HUES48 (cell line): ENCODE measurements at regions not wholly inside any gene's neighbourhood (a gene's known extent, or its start where the extent isn't known, plus 50 kb on each side); places are given as distances from the start of the nearest gene placed in this dataset.

Source experiments
- H3K27ac ChIP-seq: one replicate; pipeline ENCODE4 v1.7.0; 2013; ENCODE audit warnings: low read depth, low read length, inconsistent platforms
- H3K27me3 ChIP-seq: 2 replicates; pipeline ENCODE4 v1.6.1; 2013; ENCODE audit warnings: mild to moderate bottlenecking, low read length; ENCODE audit not compliant: control insufficient read depth, insufficient read depth
- H3K36me3 ChIP-seq: 2 replicates; pipeline ENCODE4 v1.6.1; 2013; ENCODE audit warnings: low read length; ENCODE audit not compliant: control insufficient read depth, insufficient read depth
- H3K4me1 ChIP-seq: 2 replicates; pipeline ENCODE4 v1.6.1; 2013; ENCODE audit warnings: mild to moderate bottlenecking, low read length; ENCODE audit not compliant: control insufficient read depth, insufficient read depth
- H3K4me3 ChIP-seq: 2 replicates; pipeline ENCODE4 v1.5.1; 2013; ENCODE audit warnings: mild to moderate bottlenecking, low read depth, low read length
- H3K9ac ChIP-seq: 2 replicates; pipeline ENCODE4 v1.6.1; 2013; ENCODE audit warnings: mild to moderate bottlenecking, low read depth, low read length, moderate library complexity
- H3K9me3 ChIP-seq: 2 replicates; pipeline ENCODE4 v1.6.1; 2013; ENCODE audit warnings: low read length; ENCODE audit not compliant: control insufficient read depth, insufficient read depth

DNA sequence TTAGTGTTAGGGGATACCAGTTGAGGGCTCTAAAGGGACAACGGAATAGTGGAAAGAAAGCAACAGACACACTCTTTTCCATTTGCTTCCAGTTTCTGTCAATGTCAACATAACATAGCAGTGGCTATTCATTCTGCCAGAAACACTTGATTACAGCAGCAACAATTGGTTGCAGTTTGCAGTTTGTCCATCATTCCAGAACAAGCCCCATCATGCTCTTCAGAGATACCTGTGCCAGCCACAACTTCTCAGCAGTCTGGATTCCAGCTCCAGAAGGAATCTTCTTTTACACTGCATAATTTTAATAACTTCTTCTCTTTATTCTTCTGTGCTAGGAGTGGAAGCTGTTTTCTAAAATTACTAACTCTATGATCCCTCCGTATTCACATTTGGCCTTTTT, 1521.4 kb downstream of the PLA2G4A start:
- no peak overlapping the region for H3K27ac ChIP-seq
- H3K27me3 ChIP-seq: no peaks in the 10 kb centered on the region

GRCh38 chr1:188355082-188355481, 1526.3 kb downstream of the PLA2G4A start:
- Histone ChIP-seq H3K4me3 (no peak overlapping the region), H3K27ac (no peak overlapping the region), H3K36me3 (no peaks in the 10 kb centered on the region), H3K4me1 (no peaks in the 10 kb centered on the region), H3K9me3 (no peaks in the 10 kb centered on the region; the same call in 1 of the 2 replicates), H3K27me3 (no peaks in the 10 kb centered on the region), H3K9ac (no peak overlapping the region)

More for the DNA sequence above, 1521.4 kb downstream of the PLA2G4A start:
- no peaks in the 10 kb centered on the region for H3K9me3 ChIP-seq
- no peak overlapping the region for H3K9ac ChIP-seq
- no peaks in the 10 kb centered on the region for H3K4me1 ChIP-seq
- H3K4me3 ChIP-seq: no peak overlapping the region
- no peaks in the 10 kb centered on the region for H3K36me3 ChIP-seq

- Histone ChIP-seq H3K36me3 (no peaks in the 10 kb centered on the region), H3K4me3 (no peak overlapping the region), H3K9ac (no peak overlapping the region), H3K9me3 (no peaks in the 10 kb centered on the region; the same call in 1 of the 2 replicates), H3K27me3 (no peaks in the 10 kb centered on the region), H3K4me1 (no peaks in the 10 kb centered on the region), H3K27ac (no peak overlapping the region)
These were observed 1527.1 kb downstream of the PLA2G4A start for GRCh38 chr1:188355847-188356246.

- Histone ChIP-seq H3K27ac (no peak overlapping the region), H3K9me3 (no peaks in the 10 kb centered on the region; the same call in 1 of the 2 replicates), H3K9ac (no peak overlapping the region), H3K4me3 (no peak overlapping the region), H3K27me3 (no peaks in the 10 kb centered on the region), H3K36me3 (no peaks in the 10 kb centered on the region), H3K4me1 (no peaks in the 10 kb centered on the region)
These were observed 1530.6 kb downstream of the PLA2G4A start for GRCh38 chr1:188359315-188359714.

GRCh38 chr1:188363943-188364342, 1535.2 kb downstream of the PLA2G4A start:
- no peaks in the 10 kb centered on the region for H3K27me3 ChIP-seq
- no peak overlapping the region for H3K4me3 ChIP-seq
- no peak overlapping the region for H3K9ac ChIP-seq
- H3K4me1 ChIP-seq: peaks cover 31% of the 10 kb centered on the region
- no peak overlapping the region for H3K27ac ChIP-seq
- no peaks in the 10 kb centered on the region for H3K9me3 ChIP-seq
- H3K36me3 ChIP-seq: no peaks in the 10 kb centered on the region

GRCh38 chr1:188364927-188365449, 1536.2 kb downstream of the PLA2G4A start:
- no peaks in the 10 kb centered on the region for H3K9me3 ChIP-seq
- H3K9ac ChIP-seq: no peak overlapping the region

GRCh38 chr1:188365874-188366273, 1537.1 kb downstream of the PLA2G4A start:
- Histone ChIP-seq H3K9ac (no peak overlapping the region), H3K27me3 (no peaks in the 10 kb centered on the region), H3K4me1 (peaks cover 31% of the 10 kb centered on the region), H3K36me3 (no peaks in the 10 kb centered on the region), H3K9me3 (no peaks in the 10 kb centered on the region), H3K4me3 (no peak overlapping the region), H3K27ac (no peak overlapping the region)

More at GRCh38 chr1:188364927-188365449, 1536.2 kb downstream of the PLA2G4A start:
- H3K27me3 ChIP-seq: no peaks in the 10 kb centered on the region
- H3K4me1 ChIP-seq: peaks cover 31% of the 10 kb centered on the region
- no peak overlapping the region for H3K27ac ChIP-seq
- no peaks in the 10 kb centered on the region for H3K36me3 ChIP-seq
- H3K4me3 ChIP-seq: no peak overlapping the region

GRCh38 chr1:188367661-188368060, 1538.9 kb downstream of the PLA2G4A start:
- no peak overlapping the region for H3K9ac ChIP-seq
- H3K36me3 ChIP-seq: no peaks in the 10 kb centered on the region
- H3K4me1 ChIP-seq: peaks cover 31% of the 10 kb centered on the region
- H3K27ac ChIP-seq: no peak overlapping the region
- no peak overlapping the region for H3K4me3 ChIP-seq
- no peaks in the 10 kb centered on the region for H3K27me3 ChIP-seq
- no peaks in the 10 kb centered on the region for H3K9me3 ChIP-seq

- H3K9me3 ChIP-seq: no peaks in the 10 kb centered on the region
- H3K4me3 ChIP-seq: no peak overlapping the region
- peaks cover 25% of the 10 kb centered on the region for H3K4me1 ChIP-seq
- no peak overlapping the region for H3K27ac ChIP-seq
- H3K27me3 ChIP-seq: no peaks in the 10 kb centered on the region
- no peak overlapping the region for H3K9ac ChIP-seq
- no peaks in the 10 kb centered on the region for H3K36me3 ChIP-seq
These were observed 1542.6 kb downstream of the PLA2G4A start for GRCh38 chr1:188371295-188371806.

DNA sequence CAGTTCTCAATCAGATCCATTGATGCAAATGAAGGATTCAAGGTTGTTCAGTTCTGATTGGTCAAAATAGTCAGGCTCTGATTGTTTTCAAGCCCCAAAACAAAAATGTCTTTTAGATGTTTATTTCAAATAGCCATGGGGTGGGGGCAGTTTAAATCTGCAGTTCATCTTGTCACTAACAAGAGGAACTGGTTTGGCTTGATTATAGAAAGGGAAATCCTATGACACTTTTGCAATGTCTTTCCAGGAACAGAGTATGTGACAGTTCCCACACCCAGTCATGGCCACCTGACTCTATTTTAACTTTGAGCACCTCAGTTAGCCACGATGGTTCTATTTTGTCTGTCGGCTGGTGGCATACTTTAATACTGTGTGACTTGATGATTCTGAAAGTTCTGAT, 1544.1 kb downstream of the PLA2G4A start:
- H3K4me1 ChIP-seq: peaks cover 10% of the 10 kb centered on the region; the same call in 1 of the 2 replicates
- no peak overlapping the region for H3K27ac ChIP-seq
- H3K9ac ChIP-seq: no peak overlapping the region
- no peaks in the 10 kb centered on the region for H3K36me3 ChIP-seq
- H3K4me3 ChIP-seq: no peak overlapping the region
- no peaks in the 10 kb centered on the region for H3K9me3 ChIP-seq
- no peaks in the 10 kb centered on the region for H3K27me3 ChIP-seq

DNA sequence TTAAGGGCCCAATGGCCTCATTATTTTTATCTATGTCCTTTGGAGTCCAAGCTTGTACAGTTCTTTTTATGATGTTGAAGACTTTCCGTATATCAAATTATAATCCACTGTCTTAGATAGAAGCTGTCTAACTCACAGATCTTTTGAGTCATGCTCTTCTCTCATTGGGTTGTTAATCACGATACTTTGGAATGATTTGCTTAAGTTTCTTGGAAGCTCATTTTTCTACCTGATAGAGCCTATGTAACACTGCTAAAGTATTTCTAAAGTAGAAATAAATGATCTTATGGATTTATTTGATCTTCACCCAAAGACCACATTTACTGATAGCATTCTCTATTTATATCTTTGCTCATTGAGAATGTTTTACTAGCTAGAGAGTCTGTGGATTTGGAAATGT, 1554.1 kb downstream of the PLA2G4A start:
- H3K27ac ChIP-seq: no peak overlapping the region
- H3K4me3 ChIP-seq: no peak overlapping the region
- no peaks in the 10 kb centered on the region for H3K36me3 ChIP-seq
- no peaks in the 10 kb centered on the region for H3K27me3 ChIP-seq
- H3K4me1 ChIP-seq: no peaks in the 10 kb centered on the region
- no peaks in the 10 kb centered on the region for H3K9me3 ChIP-seq
- H3K9ac ChIP-seq: no peak overlapping the region
